ENCODE measurements at regions not wholly inside any gene's neighbourhood (a gene's known extent, or its start where the extent isn't known, plus 50 kb on each side); places are given as distances from the start of the nearest gene placed in this dataset.
"Not testable (repeated sequence)": the region's sequence is repeated elsewhere in the genome, so short reads cannot be mapped to it uniquely, and the experiment has no call there.

- DNase-seq (ENCODE audit: low read depth), result peak; percentile 21
Observed at GRCh38 chr2:107719836-107720235, 106.9 kb upstream of the RGPD4 start.

GRCh38 chr2:107721178-107721577, 105.5 kb upstream of the RGPD4 start:
- DNase-seq (ENCODE audit: low read depth), result no peak

- no peak for DNase-seq (ENCODE audit: low read depth)
Observed at GRCh38 chr2:107721586-107721985, 105.1 kb upstream of the RGPD4 start.

GRCh38 chr2:107725824-107726223, 100.9 kb upstream of the RGPD4 start:
- DNase-seq (ENCODE audit: low read depth), result not testable (repeated sequence)

GRCh38 chr2:107727318-107727717, 99.4 kb upstream of the RGPD4 start:
- DNase-seq (ENCODE audit: low read depth), result no peak

GRCh38 chr2:107728586-107728985, 98.1 kb upstream of the RGPD4 start:
- DNase-seq (ENCODE audit: low read depth), result peak; percentile 55

GRCh38 chr2:107729440-107729839, 97.3 kb upstream of the RGPD4 start:
- DNase-seq (ENCODE audit: low read depth), result no peak

GRCh38 chr2:107730898-107731297, 95.8 kb upstream of the RGPD4 start:
- DNase-seq (ENCODE audit: low read depth), result peak; percentile 38

GRCh38 chr2:107731435-107731834, 95.3 kb upstream of the RGPD4 start:
- DNase-seq (ENCODE audit: low read depth), result no peak

GRCh38 chr2:107735201-107735600, 91.5 kb upstream of the RGPD4 start:
- no peak for DNase-seq (ENCODE audit: low read depth)

- DNase-seq (ENCODE audit: low read depth), result no peak
Observed at GRCh38 chr2:107737756-107738155, 88.9 kb upstream of the RGPD4 start.

- DNase-seq (ENCODE audit: low read depth), result no peak
Observed at GRCh38 chr2:107738266-107738665, 88.4 kb upstream of the RGPD4 start.

GRCh38 chr2:107740300-107740699, 86.4 kb upstream of the RGPD4 start:
- DNase-seq (ENCODE audit: low read depth), result no peak

GRCh38 chr2:107742460-107743027, 84.1 kb upstream of the RGPD4 start:
- DNase-seq (ENCODE audit: low read depth), result no peak

- DNase-seq (ENCODE audit: low read depth), result peak; percentile 14
Observed at GRCh38 chr2:107743274-107743673, 83.4 kb upstream of the RGPD4 start.

GRCh38 chr2:107745100-107745499, 81.6 kb upstream of the RGPD4 start:
- DNase-seq (ENCODE audit: low read depth), result no peak

- not testable (repeated sequence) for DNase-seq (ENCODE audit: low read depth)
Observed at GRCh38 chr2:107746552-107747198, 80.0 kb upstream of the RGPD4 start.

- DNase-seq (ENCODE audit: low read depth), result not testable (repeated sequence)
Observed at GRCh38 chr2:107747199-107747963, 79.3 kb upstream of the RGPD4 start.

- DNase-seq (ENCODE audit: low read depth), result peak; percentile 23
Observed at GRCh38 chr2:107747964-107748583, 78.6 kb upstream of the RGPD4 start.

GRCh38 chr2:107751936-107752335, 74.8 kb upstream of the RGPD4 start:
- DNase-seq (ENCODE audit: low read depth), result no peak

GRCh38 chr2:107753806-107754205, 72.9 kb upstream of the RGPD4 start:
- DNase-seq (ENCODE audit: low read depth), result not testable (repeated sequence)

GRCh38 chr2:107757223-107757622, 69.5 kb upstream of the RGPD4 start:
- DNase-seq (ENCODE audit: low read depth), result no peak
